ENCODE measurements at regions not wholly inside any gene's neighbourhood (a gene's known extent, or its start where the extent isn't known, plus 50 kb on each side); places are given as distances from the start of the nearest gene placed in this dataset.

- Histone ChIP-seq H3K4me3 (ENCODE audit: low read depth in 1 of 3, low read length in 3 of 3) (no peak overlapping the region), H3K4me1 (ENCODE audit: control insufficient read depth in 4 of 4, insufficient read depth in 4 of 4, low read length in 3 of 4) (peaks cover 0 to 11% (median under 1%) of the 10 kb centered on the region in 4 donors), H3K9me3 (ENCODE audit: control insufficient read depth in 4 of 4, low read length in 3 of 4) (no peaks in the 10 kb centered on the region), H3K36me3 (ENCODE audit: control insufficient read depth in 4 of 4, insufficient read depth in 3 of 4, low read depth in 1 of 4, low read length in 3 of 4) (no peaks in the 10 kb centered on the region), H3K27me3 (ENCODE audit: control insufficient read depth in 4 of 4, insufficient read depth in 4 of 4, low read length in 3 of 4) (no peaks in the 10 kb centered on the region), H3K27ac (ENCODE audit: low read depth in 1 of 2, low read length in 2 of 2) (peak overlapping the region; percentile 56 to 73), H3K9ac (ENCODE audit: low read depth in 1 of 2, low read length in 2 of 2) (peak overlapping the region in 1 of 2 donors; percentile 27)
- TF ChIP-seq SP1 (IDR thresholded peaks at IDR 0.05) (peak; percentile 20), FOXA2 (IDR thresholded peaks at IDR 0.05) (no peak), CTCF (IDR thresholded peaks at IDR 0.05; ENCODE audit: low read depth, low read length, missing input control) (no peak), MAX (IDR thresholded peaks at IDR 0.05) (peak; percentile 58), RAD21 (IDR thresholded peaks at IDR 0.05) (no peak), TAF1 (conservative IDR thresholded peaks at IDR 0.05) (no peak), ZBTB33 (IDR thresholded peaks at IDR 0.05) (no peak), HNF4A (conservative IDR thresholded peaks at IDR 0.05) (peak in 1 of 2 donors; percentile 13), EGR1 (IDR thresholded peaks at IDR 0.05; ENCODE audit: low read depth in 2 of 2) (no peak), NR2F2 (IDR thresholded peaks at IDR 0.05) (no peak), HNF4G (IDR thresholded peaks at IDR 0.05) (no peak), ATF3 (IDR thresholded peaks at IDR 0.05) (no peak), RXRA (IDR thresholded peaks at IDR 0.05) (no peak), FOXA1 (IDR thresholded peaks at IDR 0.05) (no peak), GABPA (IDR thresholded peaks at IDR 0.05 in 1 of 2, conservative IDR thresholded peaks at IDR 0.05 in 1 of 2) (peak; percentile 52 to 59), REST (IDR thresholded peaks at IDR 0.05) (no peak), YY1 (IDR thresholded peaks at IDR 0.05) (peak; percentile 55), JUND (IDR thresholded peaks at IDR 0.05) (peak in 1 of 2 donors; percentile 29)
- WGBS = 49% methylated on average over 5 of the region's 5 CpGs
- no peak for DNase-seq (ENCODE audit: low spot score)
Observed at GRCh38 chr14:71555654-71556559, 376.3 kb upstream of the RGS6 start.
